Stimulated activated CD4-positive, alpha-beta T cell treated with anti-CD3 and anti-CD28 coated beads, Interleukin-4, amount 100 ng/mL, for 48 hours (primary cell): ENCODE measurements at regions not wholly inside any gene's neighbourhood (a gene's known extent, or its start where the extent isn't known, plus 50 kb on each side); places are given as distances from the start of the nearest gene placed in this dataset.

Experiments
- DNase-seq, 2 donors: peaks; one replicate each; pipeline ENCODE4 v3.0.0-alpha.2; 2020; ENCODE audit warnings: low read depth in 2 of 2

DNA sequence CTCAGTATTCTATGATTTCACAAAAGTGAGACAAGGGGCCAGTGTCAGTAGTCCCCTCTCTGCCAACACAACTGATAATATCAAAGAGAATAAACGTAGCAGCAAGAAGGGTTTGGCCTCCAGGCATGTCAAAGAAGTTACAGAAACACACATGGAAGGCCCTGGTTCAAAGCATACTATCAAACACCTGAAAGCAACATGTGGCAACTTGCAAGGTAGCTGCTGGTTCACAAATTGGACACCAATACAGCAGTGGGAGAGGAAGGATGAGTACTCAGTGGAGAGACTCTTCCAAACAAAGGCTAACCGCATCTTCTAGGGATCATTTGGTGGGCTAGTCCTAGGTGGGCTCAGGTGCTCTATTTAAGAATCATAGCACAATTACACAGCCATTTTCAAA, 74.9 kb upstream of the MAOA start:
- no peak for DNase-seq

DNA sequence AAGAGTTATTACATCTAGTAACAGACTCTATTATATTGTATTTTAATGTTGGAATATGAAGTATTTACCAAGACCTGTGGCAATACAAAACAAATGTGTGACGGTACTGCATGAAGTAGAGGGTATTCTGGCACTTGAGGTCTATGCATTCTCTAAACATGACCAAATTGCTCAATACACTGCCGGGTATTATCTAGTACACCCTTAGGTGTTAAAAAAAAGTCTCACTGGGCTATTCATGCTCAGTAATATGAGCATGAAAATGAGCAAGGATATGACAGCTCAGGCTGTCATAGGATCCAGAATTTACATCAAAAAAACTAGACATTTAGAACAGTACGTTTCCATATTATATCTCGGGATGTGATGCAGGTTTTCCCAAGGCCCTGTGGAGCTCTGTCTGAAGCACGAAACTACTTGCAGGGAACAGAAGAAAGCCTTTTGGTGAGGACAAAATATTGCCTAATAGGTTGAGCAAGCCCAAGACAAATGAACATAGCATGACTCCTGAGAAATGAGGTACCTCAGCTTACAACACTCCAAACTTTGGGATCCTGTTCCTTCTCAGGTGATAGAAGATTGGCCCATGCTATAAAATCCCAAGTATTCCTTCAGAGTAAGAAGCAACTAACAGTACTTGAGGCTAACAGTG, 74.1 kb upstream of the MAOA start:
- DNase-seq, result no peak

DNA sequence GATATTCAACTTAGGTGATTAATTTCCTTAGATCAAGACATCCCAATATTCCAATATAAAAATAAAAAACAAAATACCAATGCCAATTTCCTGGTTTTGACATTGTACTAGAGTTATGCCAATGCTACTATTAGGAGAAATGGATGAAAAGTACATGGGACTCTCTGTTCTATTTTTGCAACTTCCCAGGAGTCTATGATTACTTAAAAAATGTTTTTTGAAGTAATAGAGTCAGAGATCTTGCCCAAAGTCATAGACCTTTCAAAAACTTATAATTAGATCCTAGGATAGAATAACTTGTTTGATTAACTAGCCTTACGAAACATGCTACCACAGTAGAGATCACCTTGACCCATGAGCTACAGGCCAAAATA, 73.6 kb upstream of the MAOA start:
- DNase-seq, result no peak

- DNase-seq, result no peak
Measured at GRCh38 chrX:43585922-43586321, 70.2 kb upstream of the MAOA start.

GRCh38 chrX:43586830-43587229, 69.3 kb upstream of the MAOA start:
- DNase-seq, result no peak

GRCh38 chrX:43589735-43590134, 66.4 kb upstream of the MAOA start:
- DNase-seq, result no peak

GRCh38 chrX:43590150-43590549, 65.9 kb upstream of the MAOA start:
- DNase-seq, result no peak

DNA sequence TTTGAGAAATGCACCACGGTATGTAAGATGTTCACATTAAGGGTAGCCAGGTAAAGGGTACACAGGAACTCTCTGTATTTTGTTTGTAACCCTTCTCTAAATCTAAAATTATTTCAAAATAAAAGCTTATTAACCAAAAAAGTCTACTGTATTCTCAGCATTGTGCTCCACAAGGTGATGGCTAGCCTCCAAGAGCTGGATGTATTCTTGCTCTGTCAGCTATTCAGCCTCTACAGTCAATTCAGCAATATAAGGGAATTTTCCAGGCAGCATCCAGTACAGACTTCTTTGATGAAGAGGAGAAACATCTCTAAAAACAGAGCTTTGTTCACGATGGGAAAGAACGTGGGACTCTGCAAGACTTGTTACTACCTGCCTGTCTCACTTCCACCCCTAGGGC, 63.5 kb upstream of the MAOA start:
- no peak for DNase-seq

DNA sequence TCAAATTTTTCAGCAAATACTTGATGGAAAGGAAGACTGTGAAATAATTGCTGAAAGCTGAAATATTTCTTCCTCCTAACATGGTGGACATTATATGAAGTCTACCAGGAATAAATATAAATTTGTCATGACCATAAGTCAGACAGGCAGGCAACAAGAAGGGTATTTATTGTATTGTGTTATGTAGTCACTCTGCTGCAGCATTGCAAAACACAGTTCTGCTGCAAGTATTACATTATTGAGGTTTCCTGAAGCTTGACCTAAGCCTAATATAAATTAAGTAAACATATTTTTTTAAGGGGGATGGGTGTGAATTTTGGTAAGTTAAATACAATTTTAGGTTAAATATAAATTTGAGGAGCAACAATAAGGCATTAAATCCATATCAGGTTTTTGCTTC, 60.2 kb upstream of the MAOA start:
- no peak for DNase-seq

DNA sequence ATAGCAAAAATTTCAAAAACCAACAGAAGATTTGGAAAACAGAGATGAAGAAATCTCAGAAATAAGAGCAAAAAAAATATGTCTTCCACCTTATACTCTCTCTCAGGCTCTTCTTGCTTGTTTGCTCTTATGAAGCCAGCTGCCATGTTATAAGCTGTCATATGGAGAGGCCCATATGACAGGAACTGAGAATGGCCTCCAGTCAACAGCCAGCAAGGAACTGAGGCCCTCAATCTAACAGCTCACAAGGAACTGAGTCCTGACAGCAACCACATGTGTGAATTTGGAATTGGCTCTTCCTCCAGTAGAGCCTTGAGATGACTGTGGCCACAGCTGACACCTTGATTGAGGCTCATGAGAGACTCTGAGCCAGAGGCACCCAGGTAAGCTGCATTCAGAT, 51.3 kb upstream of the MAOA start:
- no peak for DNase-seq

GRCh38 chrX:43605351-43605750, 50.7 kb upstream of the MAOA start:
- no peak for DNase-seq
